ENCODE measurements at regions not wholly inside any gene's neighbourhood (a gene's known extent, or its start where the extent isn't known, plus 50 kb on each side); places are given as distances from the start of the nearest gene placed in this dataset.
"Not testable (repeated sequence)": the region's sequence is repeated elsewhere in the genome, so short reads cannot be mapped to it uniquely, and the experiment has no call there.

GRCh38 chr2:167335541-167335992 lies 447.3 kb downstream of the XIRP2 start:
- no peak for TF ChIP-seq CTCF (conservative IDR thresholded peaks at IDR 0.05)
- no peaks in the 10 kb centered on the region for H3K9me3 Mint-ChIP-seq
- no peaks in the 10 kb centered on the region for H3K27me3 Mint-ChIP-seq (ENCODE audit: low read depth)
- peaks cover 18% of the 10 kb centered on the region for H3K4me1 Mint-ChIP-seq
- no peaks in the 10 kb centered on the region for H3K36me3 Mint-ChIP-seq (ENCODE audit: low read depth)
- DNase-seq (ENCODE audit: low read depth, low spot score) = no peak
- no peak overlapping the region for H3K27ac Mint-ChIP-seq (ENCODE audit: unreplicated experiment)
- H3K4me3 Mint-ChIP-seq = no peak overlapping the region

- peaks cover 9% of the 10 kb centered on the region for H3K9me3 Mint-ChIP-seq
- H3K27ac Mint-ChIP-seq (ENCODE audit: unreplicated experiment) = no peak overlapping the region
- DNase-seq (ENCODE audit: low read depth, low spot score) = no peak
- H3K27me3 Mint-ChIP-seq (ENCODE audit: low read depth) = no peaks in the 10 kb centered on the region
- no peak overlapping the region for H3K4me3 Mint-ChIP-seq
- peaks cover 4% of the 10 kb centered on the region for H3K36me3 Mint-ChIP-seq (ENCODE audit: low read depth)
- TF ChIP-seq CTCF (conservative IDR thresholded peaks at IDR 0.05) = no peak
- H3K4me1 Mint-ChIP-seq = peaks cover 18% of the 10 kb centered on the region
These were observed 446.0 kb downstream of the XIRP2 start for GRCh38 chr2:167334146-167334742.

- no peaks in the 10 kb centered on the region for H3K27me3 Mint-ChIP-seq (ENCODE audit: low read depth)
- TF ChIP-seq CTCF (conservative IDR thresholded peaks at IDR 0.05) = peak; percentile 30
- H3K4me1 Mint-ChIP-seq = peaks cover 18% of the 10 kb centered on the region
These were observed 445.0 kb downstream of the XIRP2 start for GRCh38 chr2:167333245-167333644.

GRCh38 chr2:167332358-167332757 lies 444.1 kb downstream of the XIRP2 start:
- DNase-seq (ENCODE audit: low read depth, low spot score) = no peak
- Mint-ChIP-seq H3K27me3 (ENCODE audit: low read depth) (no peaks in the 10 kb centered on the region), H3K4me1 (peaks cover 18% of the 10 kb centered on the region), H3K36me3 (ENCODE audit: low read depth) (peaks cover 6% of the 10 kb centered on the region), H3K27ac (ENCODE audit: unreplicated experiment) (no peak overlapping the region), H3K9me3 (peaks cover 17% of the 10 kb centered on the region), H3K4me3 (no peak overlapping the region)
- TF ChIP-seq CTCF (conservative IDR thresholded peaks at IDR 0.05) = no peak

More at GRCh38 chr2:167333245-167333644, 445.0 kb downstream of the XIRP2 start:
- Mint-ChIP-seq H3K4me3 (no peak overlapping the region), H3K27ac (ENCODE audit: unreplicated experiment) (no peak overlapping the region), H3K36me3 (ENCODE audit: low read depth) (peaks cover 6% of the 10 kb centered on the region), H3K9me3 (peaks cover 11% of the 10 kb centered on the region)
- no peak for DNase-seq (ENCODE audit: low read depth, low spot score)

- TF ChIP-seq CTCF (conservative IDR thresholded peaks at IDR 0.05) = peak; percentile 52
- no peak overlapping the region for H3K4me3 Mint-ChIP-seq
- peaks cover 18% of the 10 kb centered on the region for H3K4me1 Mint-ChIP-seq
- H3K36me3 Mint-ChIP-seq (ENCODE audit: low read depth) = peaks cover 6% of the 10 kb centered on the region
- peaks cover 22% of the 10 kb centered on the region for H3K9me3 Mint-ChIP-seq
- no peaks in the 10 kb centered on the region for H3K27me3 Mint-ChIP-seq (ENCODE audit: low read depth)
- H3K27ac Mint-ChIP-seq (ENCODE audit: unreplicated experiment) = no peak overlapping the region
- DNase-seq (ENCODE audit: low read depth, low spot score) = peak; percentile 19
These were observed 443.5 kb downstream of the XIRP2 start for GRCh38 chr2:167331636-167332232.

GRCh38 chr2:167328808-167329207 lies 440.5 kb downstream of the XIRP2 start:
- H3K36me3 Mint-ChIP-seq (ENCODE audit: low read depth); H3K27me3 Mint-ChIP-seq (ENCODE audit: low read depth); H3K4me3 Mint-ChIP-seq; H3K27ac Mint-ChIP-seq (ENCODE audit: unreplicated experiment); DNase-seq (ENCODE audit: low read depth, low spot score): not testable (repeated sequence)
- H3K4me1 Mint-ChIP-seq = peaks cover 18% of the 10 kb centered on the region
- H3K9me3 Mint-ChIP-seq = peaks cover 27% of the 10 kb centered on the region

Data from neural crest cell (in vitro differentiated cells).